Fibroblast of skin of right quadriceps (primary cell): ENCODE measurements at regions not wholly inside any gene's neighbourhood (a gene's known extent, or its start where the extent isn't known, plus 50 kb on each side); places are given as distances from the start of the nearest gene placed in this dataset.
A peak's percentile ranks its signal among the peaks of the same experiment; 100 is the strongest.
"Not testable (repeated sequence)": the region's sequence is repeated elsewhere in the genome, so short reads cannot be mapped to it uniquely, and the experiment has no call there.

Source experiments
- DNase-seq: peaks from one replicate; pipeline ENCODE4 v3.0.0-alpha.2; 2013

- no peak for DNase-seq
Measured at GRCh38 chr7:93048136-93048930, 69.4 kb downstream of the SAMD9 start.

- DNase-seq, result no peak
Measured at GRCh38 chr7:93047514-93048099, 70.2 kb downstream of the SAMD9 start.

GRCh38 chr7:93046641-93047040 is 71.1 kb downstream of the SAMD9 start:
- DNase-seq, result no peak

- peak; percentile 96 for DNase-seq
Measured at GRCh38 chr7:93044147-93044810, 73.5 kb downstream of the SAMD9 start.

GRCh38 chr7:93043385-93043985 is 74.3 kb downstream of the SAMD9 start:
- DNase-seq, result peak; percentile 95

GRCh38 chr7:93040355-93040754 is 77.4 kb downstream of the SAMD9 start:
- no peak for DNase-seq

- no peak for DNase-seq
Measured at GRCh38 chr7:93039786-93040185, 78.0 kb downstream of the SAMD9 start.

- DNase-seq, result no peak
Measured at GRCh38 chr7:93039282-93039681, 78.5 kb downstream of the SAMD9 start.

- no peak for DNase-seq
Measured at GRCh38 chr7:93036807-93037206, 81.0 kb downstream of the SAMD9 start.

GRCh38 chr7:93036149-93036640 is 81.6 kb downstream of the SAMD9 start:
- DNase-seq, result no peak

GRCh38 chr7:93031795-93032194 is 86.0 kb downstream of the SAMD9 start:
- no peak for DNase-seq

GRCh38 chr7:93030605-93031225 is 87.1 kb downstream of the SAMD9 start:
- peak; percentile 61 for DNase-seq

GRCh38 chr7:93029056-93029455 is 88.7 kb downstream of the SAMD9 start:
- DNase-seq, result no peak

- DNase-seq, result no peak
Measured at GRCh38 chr7:93028610-93029009, 89.2 kb downstream of the SAMD9 start.

- DNase-seq, result no peak
Measured at GRCh38 chr7:93027044-93027443, 90.7 kb downstream of the SAMD9 start.

- no peak for DNase-seq
Measured at GRCh38 chr7:93026425-93026824, 91.4 kb downstream of the SAMD9 start.

- no peak for DNase-seq
Measured at GRCh38 chr7:93025389-93025788, 92.4 kb downstream of the SAMD9 start.

GRCh38 chr7:93022931-93023478 is 94.8 kb downstream of the SAMD9 start:
- DNase-seq, result not testable (repeated sequence)

- DNase-seq, result no peak
Measured at GRCh38 chr7:93021748-93022147, 96.0 kb downstream of the SAMD9 start.

- peak; percentile 62 for DNase-seq
Measured at GRCh38 chr7:93018716-93019115, 99.1 kb downstream of the SAMD9 start.

- DNase-seq, result peak; percentile 67
Measured at GRCh38 chr7:93016681-93017381, 100.9 kb downstream of the SAMD9 start.
